GM21723 (cell line): ENCODE measurements at regions not wholly inside any gene's neighbourhood (a gene's known extent, or its start where the extent isn't known, plus 50 kb on each side); places are given as distances from the start of the nearest gene placed in this dataset.
"Not testable (repeated sequence)": the region's sequence is repeated elsewhere in the genome, so short reads cannot be mapped to it uniquely, and the experiment has no call there.

ENCODE experiments used
- ATAC-seq: cut with Tn5 transposase; IDR thresholded peaks from one replicate; pipeline ENCODE4 v1.9.1; 2021; ENCODE audit warnings: mild to moderate bottlenecking, moderate library complexity; ENCODE audit not compliant: unreplicated experiment

DNA sequence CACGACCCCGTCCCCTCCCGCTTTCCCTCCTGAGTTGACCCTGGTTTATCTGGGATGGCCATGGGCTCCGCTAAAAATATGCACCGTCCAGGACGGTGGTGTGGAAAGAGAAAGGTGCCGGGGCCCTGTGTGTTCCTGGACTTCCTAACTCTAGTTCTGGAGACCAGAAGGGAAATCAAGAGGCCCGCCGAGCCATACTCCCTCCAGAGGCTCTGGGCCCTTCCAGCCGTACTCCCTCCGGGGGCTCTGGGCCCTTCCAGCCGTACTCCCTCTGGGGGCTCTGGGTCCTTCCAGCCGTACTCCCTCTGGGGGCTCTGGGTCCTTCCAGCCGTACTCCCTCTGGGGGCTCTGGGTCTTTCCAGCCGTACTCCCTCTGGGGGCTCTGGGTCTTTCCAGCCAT, 168.5 kb downstream of the LAT start:
- not testable (repeated sequence) for ATAC-seq

DNA sequence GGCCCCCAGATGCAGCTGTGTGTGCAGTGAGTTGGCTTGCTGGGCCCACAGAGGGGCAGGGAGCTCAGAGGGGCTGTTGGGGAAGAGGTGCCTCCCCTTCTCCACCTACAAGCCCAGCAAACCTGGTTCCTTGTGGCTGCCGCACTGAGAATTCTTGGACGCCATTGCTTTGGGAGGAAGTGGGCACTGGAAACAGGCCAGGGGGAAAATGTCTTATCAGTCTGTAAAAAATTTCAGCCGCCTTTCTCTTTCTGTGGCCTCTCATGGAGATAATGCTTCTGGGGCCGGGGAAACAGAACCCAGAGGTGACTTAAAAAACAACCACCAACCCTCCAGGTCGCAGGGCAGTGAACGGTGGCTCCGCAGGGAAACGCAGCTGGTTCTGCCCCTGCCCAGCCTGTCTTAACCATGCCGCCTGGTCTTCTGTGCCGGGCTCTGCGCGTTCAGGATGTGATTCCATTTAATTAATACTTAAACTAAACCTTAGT, 167.7 kb downstream of the LAT start:
- not testable (repeated sequence) for ATAC-seq

DNA sequence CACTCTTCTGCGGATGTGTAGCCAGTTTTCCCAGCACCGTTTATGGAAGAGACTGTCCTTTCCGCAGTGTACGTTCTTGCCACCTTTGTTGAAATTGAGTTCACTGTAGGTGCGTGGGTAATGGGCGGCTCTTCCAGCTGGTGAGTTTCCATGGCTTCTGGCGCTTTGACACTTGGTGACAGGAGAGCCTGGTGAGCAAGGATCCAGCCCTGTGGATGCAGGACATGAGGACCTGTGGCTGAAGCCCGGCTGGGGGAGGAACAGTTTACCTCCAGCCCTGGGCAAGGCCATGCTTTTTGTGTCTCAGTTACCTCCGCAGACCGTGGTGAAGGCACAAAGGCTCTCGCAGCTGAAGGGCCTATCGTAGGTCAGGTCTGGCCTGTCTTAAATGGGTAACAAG, 166.5 kb downstream of the LAT start:
- ATAC-seq: no peak

DNA sequence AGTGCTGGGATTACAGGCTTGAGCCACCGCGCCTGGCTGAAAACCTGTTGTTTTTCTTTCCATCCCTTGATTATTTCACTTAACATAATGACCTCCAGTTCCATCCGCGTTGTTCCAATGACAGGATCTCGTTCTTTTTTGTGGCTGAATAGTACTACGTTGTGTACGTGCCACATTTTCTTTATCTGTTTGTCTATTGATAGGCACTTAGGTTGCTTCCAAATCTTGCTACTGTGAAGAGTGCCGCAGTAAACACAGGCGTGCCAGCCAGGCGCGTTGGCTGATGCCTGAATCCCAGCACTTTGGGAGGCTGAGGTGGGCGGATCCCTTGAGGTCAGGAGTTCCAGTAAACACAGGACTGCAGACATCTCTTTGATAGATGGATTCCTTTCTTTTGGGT, 165.1 kb downstream of the LAT start:
- ATAC-seq: not testable (repeated sequence)

DNA sequence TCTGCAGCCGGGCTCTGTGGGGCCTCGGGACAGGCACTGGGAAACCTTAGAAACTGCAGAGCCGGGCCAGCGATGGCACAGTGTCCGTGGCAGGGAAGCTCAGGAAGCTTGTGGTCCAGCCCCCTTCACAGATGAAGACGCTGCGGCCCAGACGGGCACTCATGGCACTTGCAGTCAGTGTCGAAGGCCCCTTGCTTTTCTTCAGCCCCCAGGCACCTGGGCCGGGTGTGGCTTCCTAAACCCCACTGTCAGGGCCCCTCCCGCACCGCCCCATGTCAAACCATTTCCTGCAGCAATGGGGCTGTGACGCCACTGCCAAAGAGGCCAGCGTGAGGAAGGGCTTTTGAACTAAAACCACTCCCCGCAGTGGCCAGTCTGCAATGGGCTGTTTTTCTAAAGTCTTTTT, 164.0 kb downstream of the LAT start:
- ATAC-seq: no peak

- ATAC-seq: no peak
Observed at GRCh38 chr16:29148131-29148691, 163.4 kb downstream of the LAT start.

- ATAC-seq: not testable (repeated sequence)
Observed at GRCh38 chr16:29147710-29148109, 162.9 kb downstream of the LAT start.

DNA sequence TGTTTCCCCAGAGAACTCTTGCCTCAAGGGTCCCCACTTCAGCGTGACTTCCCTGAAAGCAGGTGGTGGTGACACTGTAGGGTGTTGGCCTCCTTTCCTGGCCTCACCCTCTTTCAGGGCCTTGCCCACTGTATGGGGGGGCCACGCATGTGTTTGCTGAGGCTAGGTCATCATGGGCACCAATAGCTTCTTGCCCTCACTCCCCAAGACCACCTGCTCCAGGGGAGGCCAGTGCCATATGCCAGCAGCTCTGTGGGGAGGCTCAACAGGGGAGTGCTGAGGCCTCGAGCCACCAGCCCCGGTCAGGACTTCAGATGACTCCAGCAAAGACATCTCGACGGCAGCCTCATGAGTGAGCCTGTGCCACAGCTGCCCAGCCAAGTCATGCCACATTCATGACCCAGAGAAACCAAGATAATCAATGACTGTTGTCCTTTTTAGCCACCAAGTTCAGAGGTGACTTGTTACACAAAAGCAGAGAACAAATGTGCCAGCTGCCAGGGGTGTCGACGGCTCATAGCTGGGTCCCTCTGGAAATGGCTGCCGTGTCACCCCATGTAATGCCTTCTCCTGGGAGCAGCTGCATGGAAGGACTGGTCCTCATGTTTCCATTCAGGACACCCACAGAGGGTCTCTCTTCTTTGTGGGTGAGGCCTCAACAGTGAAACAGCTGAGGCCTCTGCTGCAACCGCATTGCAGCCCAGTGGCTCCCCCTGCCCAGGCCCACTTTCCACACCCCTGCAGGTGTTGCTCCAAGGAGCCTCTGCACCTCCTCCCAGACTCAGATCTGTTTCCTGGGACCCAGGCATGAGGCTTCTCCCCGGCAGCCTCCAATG, 162.2 kb downstream of the LAT start:
- ATAC-seq: not testable (repeated sequence)

GRCh38 chr16:29146266-29146665, 161.4 kb downstream of the LAT start:
- ATAC-seq: no peak

DNA sequence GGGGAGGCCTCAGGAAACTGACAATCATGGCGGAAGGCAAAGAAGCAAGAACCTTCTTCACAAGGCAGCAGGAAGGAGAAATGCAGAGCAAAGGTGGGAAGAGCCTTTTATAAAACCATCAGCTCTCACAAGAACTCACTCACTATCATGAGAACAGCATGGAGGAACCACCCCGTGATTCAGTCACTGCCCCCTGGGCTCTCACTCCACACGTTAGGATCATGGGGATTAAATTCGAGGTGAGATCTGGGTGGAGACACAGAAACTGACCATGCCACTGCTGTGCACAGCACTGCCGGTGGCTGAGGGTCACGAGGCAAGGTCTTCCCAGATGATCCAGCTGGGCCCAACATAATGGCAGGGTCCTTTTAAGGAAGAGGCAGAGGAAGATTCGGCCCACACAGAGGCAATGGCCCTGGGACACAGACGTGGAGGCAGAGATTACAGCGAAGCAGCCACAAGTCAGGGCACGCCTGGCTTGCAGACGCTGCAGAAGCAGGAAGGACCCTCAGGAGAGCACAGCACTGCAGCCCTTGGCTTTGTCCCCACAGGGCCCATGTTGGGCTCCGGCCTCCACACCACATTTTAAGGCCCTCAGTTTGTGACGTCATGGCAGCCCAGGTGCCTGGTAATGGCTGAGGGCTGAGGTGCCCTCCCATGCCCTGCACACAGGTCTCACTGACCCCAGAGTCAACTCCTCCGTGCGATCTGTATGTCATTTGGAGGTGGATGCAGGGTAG, 160.8 kb downstream of the LAT start:
- ATAC-seq: not testable (repeated sequence)

DNA sequence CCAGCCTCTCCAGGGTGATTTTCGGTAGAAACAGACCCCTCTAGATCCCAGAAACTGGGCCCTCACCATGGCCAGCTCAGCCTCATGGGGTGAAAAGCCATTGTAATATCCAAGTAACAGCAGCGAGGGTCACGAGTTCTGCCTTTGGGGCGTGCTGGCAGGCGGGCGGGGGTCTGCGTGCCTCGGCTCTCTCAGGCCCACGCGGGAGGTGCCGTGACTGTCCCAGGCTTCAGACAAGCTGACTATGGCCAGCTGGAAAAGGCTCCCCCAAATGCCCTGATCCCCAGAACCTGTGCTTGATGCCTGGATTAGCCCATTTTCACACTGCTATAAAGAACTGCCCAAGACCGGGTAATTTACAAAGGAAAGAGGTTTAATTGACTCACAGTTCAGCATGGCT, 160.2 kb downstream of the LAT start:
- ATAC-seq: not testable (repeated sequence)

DNA sequence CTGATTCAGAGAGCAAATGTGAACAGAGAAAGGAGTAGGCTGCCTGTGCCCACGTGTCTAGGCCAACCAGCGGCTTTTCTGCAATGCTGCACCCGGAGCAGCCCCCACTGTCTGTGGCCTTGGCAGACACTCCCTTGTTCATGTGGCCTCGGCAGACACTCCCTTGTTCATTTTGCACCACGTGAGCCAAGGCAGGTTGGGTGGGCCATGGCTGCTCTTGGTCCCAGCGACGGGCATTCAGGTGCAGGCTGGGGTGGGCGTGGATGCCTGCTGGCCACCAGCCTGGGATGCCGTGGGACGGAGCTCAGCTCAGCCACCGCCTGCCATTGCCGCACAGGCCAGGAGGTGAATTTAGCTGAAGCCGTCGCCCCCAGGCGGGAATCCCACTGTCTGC, 159.8 kb downstream of the LAT start:
- not testable (repeated sequence) for ATAC-seq

DNA sequence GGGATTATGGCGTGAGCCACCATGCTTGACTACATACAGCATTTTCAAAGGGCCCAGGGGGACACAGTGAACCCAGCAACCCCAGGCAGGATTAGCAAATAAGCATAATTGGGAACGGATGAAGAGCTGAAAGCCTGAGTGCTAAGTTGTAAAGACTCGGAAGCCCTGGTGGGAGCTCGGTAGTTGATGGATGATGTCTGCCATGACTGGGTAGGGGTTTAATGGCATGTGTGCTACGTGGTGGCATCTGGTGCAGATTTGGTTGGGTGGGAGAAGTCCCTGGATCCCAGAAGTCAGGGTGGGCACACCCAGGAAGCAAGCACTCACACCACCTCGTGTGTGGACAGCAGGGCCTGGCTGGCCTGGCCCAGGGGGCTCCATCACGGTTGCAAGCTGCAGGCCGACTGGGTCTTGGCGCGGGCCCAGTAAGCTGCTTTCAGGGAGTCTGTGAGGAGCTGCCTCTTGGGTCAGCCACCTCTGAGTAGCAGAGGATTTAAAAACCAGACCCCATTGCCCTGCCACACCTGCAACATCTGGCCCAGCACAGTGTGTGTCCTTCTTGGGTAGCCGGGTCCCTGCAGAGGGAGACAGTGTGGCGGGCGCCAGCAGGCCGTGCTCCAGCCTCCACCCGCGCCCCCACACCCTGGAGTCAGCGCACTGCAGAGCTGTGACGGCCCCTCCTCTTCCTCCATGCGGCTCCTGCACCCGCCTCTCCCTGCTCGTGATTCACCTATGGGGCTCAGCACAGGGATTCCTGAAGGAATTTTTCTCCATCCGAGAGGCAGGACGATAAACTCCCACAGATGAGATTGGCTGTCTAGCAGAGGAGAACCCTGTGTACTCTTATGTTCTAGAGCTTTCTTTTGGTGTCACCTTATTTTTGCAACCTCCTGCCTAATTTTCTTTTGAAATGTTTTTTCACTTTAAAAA, 159.2 kb downstream of the LAT start:
- ATAC-seq: not testable (repeated sequence)

GRCh38 chr16:29142506-29142905, 157.7 kb downstream of the LAT start:
- ATAC-seq: not testable (repeated sequence)

- no peak for ATAC-seq
Observed at GRCh38 chr16:29141586-29142324, 156.9 kb downstream of the LAT start.

GRCh38 chr16:29141121-29141520, 156.3 kb downstream of the LAT start:
- not testable (repeated sequence) for ATAC-seq

GRCh38 chr16:29139901-29140855, 155.3 kb downstream of the LAT start:
- not testable (repeated sequence) for ATAC-seq

DNA sequence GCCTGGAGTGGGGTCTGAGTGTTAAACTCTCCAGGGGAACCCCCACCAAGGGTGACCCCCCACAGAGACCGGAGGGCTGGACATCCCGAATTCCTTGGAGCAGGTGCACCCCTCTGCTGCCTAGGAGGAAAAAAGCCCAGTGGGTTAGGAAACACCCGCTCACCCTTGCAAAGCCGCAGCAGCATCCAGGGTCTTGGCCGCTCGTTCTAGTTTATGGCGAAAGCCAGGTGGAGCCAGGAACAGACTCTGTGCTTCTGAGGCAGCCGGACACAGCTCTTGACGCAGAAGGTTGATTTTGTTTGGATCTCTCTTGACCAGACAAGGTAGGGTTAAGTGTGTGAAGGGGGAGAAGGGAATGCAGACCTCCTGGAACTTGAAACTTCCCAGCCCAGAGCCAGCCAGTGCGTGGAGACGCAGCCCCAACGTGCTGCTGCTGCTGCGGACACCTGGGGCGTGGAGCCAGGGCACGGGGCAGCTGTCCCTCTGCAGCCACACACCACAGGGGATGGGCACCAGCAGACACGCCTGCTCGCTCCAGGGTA, 154.5 kb downstream of the LAT start:
- no peak for ATAC-seq
